ENCODE measurements at regions not wholly inside any gene's neighbourhood (a gene's known extent, or its start where the extent isn't known, plus 50 kb on each side); places are given as distances from the start of the nearest gene placed in this dataset.

GRCh38 chr14:97975962-97976361, 1178.8 kb downstream of the VRK1 start (continued):
- TF ChIP-seq CTCF (IDR thresholded peaks at IDR 0.05) = no peak
- TF ChIP-seq TEAD4 (IDR thresholded peaks at IDR 0.05; ENCODE audit: borderline replicate concordance, insufficient read depth) = no peak

- WGBS (ENCODE audit: low lambda C conversion rate) = 34% methylated on average over 6 of the region's 6 CpGs
- H3K4me1 ChIP-seq (ENCODE audit: control insufficient read depth in 1 of 2, insufficient read depth in 2 of 2, low read depth in 1 of 2, low read length in 1 of 2) = peaks cover 0 to 9% of the 10 kb centered on the region in 2 experiments; a peak in 2 of 4 replicates
- POLR2A ChIA-PET = no interaction called here
- no peaks in the 10 kb centered on the region for H4K20me1 ChIP-seq (ENCODE audit: insufficient read depth)
- H3K9me3 ChIP-seq = no peaks in the 10 kb centered on the region
- TF ChIP-seq EP300 (IDR thresholded peaks at IDR 0.05; ENCODE audit: borderline replicate concordance in 1 of 2, low read depth in 1 of 2, low read length in 1 of 2) (no peak), GABPA (IDR thresholded peaks at IDR 0.05; ENCODE audit: low read depth) (no peak), RCOR1 (IDR thresholded peaks at IDR 0.05; ENCODE audit: low read length) (no peak), NRF1 (IDR thresholded peaks at IDR 0.05; ENCODE audit: low read depth, low read length) (no peak), ZBTB33 (IDR thresholded peaks at IDR 0.05; ENCODE audit: borderline replicate concordance, low read depth) (no peak), SMC3 (IDR thresholded peaks at IDR 0.05; ENCODE audit: low read depth, low read length) (no peak)
- H3K36me3 ChIP-seq (replicated peaks in 1 of 2; ENCODE audit: control insufficient read depth in 1 of 2, insufficient read depth in 2 of 2, low read length in 1 of 2) = no peaks in the 10 kb centered on the region
- H2AFZ ChIP-seq (ENCODE audit: low read depth) = no peak overlapping the region
- no peak overlapping the region for H3K4me3 ChIP-seq (ENCODE audit: low read depth in 2 of 2, low read length in 1 of 2)
- no peaks in the 10 kb centered on the region for H3K79me2 ChIP-seq (ENCODE audit: insufficient read depth)
- no peak overlapping the region for H3K4me2 ChIP-seq
- H3K9me2 ChIP-seq = no peaks in the 10 kb centered on the region
- DNase-seq = no peak
- no peaks in the 10 kb centered on the region for H3F3A ChIP-seq (replicated peaks; ENCODE audit: insufficient read depth)
- H3K27ac ChIP-seq (ENCODE audit: low read depth in 2 of 2, low read length in 1 of 2) = no peak overlapping the region
- CTCF ChIA-PET = no interaction called here
- no peaks in the 10 kb centered on the region for H3K27me3 ChIP-seq (ENCODE audit: insufficient read depth)
- H3K9ac ChIP-seq = no peak overlapping the region
Observed at GRCh38 chr14:97976861-97977260, 1179.7 kb downstream of the VRK1 start.

GRCh38 chr14:97977651-97978261, 1180.6 kb downstream of the VRK1 start:
- H2AFZ ChIP-seq (ENCODE audit: low read depth) = no peak overlapping the region
- H3F3A ChIP-seq (replicated peaks; ENCODE audit: insufficient read depth) = no peaks in the 10 kb centered on the region
- H3K4me1 ChIP-seq (ENCODE audit: control insufficient read depth in 1 of 2, insufficient read depth in 2 of 2, low read depth in 1 of 2, low read length in 1 of 2) = peaks cover 0 to 9% of the 10 kb centered on the region in 2 experiments; a peak in 2 of 4 replicates
- peak; percentile 60 for DNase-seq
- H3K9me3 ChIP-seq = no peaks in the 10 kb centered on the region
- H3K79me2 ChIP-seq (ENCODE audit: insufficient read depth) = no peaks in the 10 kb centered on the region
- H3K9ac ChIP-seq = no peak overlapping the region
- H3K4me2 ChIP-seq = no peak overlapping the region; the same call in 1 of the 2 replicates
- H3K27me3 ChIP-seq (ENCODE audit: insufficient read depth) = no peaks in the 10 kb centered on the region
- H3K4me3 ChIP-seq (ENCODE audit: low read depth in 2 of 2, low read length in 1 of 2) = no peak overlapping the region; a peak in 1 of 4 replicates
- ChIA-PET POLR2A (no interaction called here), CTCF (interaction anchor here (1.0 kb wide), 2 partner anchors 18 to 47 kb away, joined by 3 to 4 read pairs; no protein-coding TSS in a partner anchor)
- 21% methylated on average over 7 of the region's 17 CpGs for WGBS (ENCODE audit: low lambda C conversion rate)
- no peaks in the 10 kb centered on the region for H4K20me1 ChIP-seq (ENCODE audit: insufficient read depth)
- H3K36me3 ChIP-seq (replicated peaks in 1 of 2; ENCODE audit: control insufficient read depth in 1 of 2, insufficient read depth in 2 of 2, low read length in 1 of 2) = no peaks in the 10 kb centered on the region
- no peak overlapping the region for H3K27ac ChIP-seq (ENCODE audit: low read depth in 2 of 2, low read length in 1 of 2)
- no peaks in the 10 kb centered on the region for H3K9me2 ChIP-seq
- TF ChIP-seq CTCF (IDR thresholded peaks at IDR 0.05) (no peak), SMC3 (IDR thresholded peaks at IDR 0.05; ENCODE audit: low read depth, low read length) (no peak), RXRA (IDR thresholded peaks at IDR 0.05; ENCODE audit: borderline replicate concordance, low read depth) (no peak), POLR2AphosphoS5 (IDR thresholded peaks at IDR 0.05; ENCODE audit: low read depth, low read length) (no peak), GATA2 (CRISPR knock-in tag; IDR thresholded peaks at IDR 0.05) (no peak), TAF1 (IDR thresholded peaks at IDR 0.05; ENCODE audit: borderline replicate concordance, low read depth, low read length) (no peak), REST (IDR thresholded peaks at IDR 0.05; ENCODE audit: low read depth, low read length) (no peak), CHD2 (IDR thresholded peaks at IDR 0.05; ENCODE audit: low read length, partially characterized antibody) (no peak), MEF2A (IDR thresholded peaks at IDR 0.05; ENCODE audit: borderline replicate concordance, low read depth) (no peak), NRF1 (IDR thresholded peaks at IDR 0.05; ENCODE audit: low read depth, low read length) (no peak)

All from SK-N-SH (cell line).